ENCODE measurements at regions not wholly inside any gene's neighbourhood (a gene's known extent, or its start where the extent isn't known, plus 50 kb on each side); places are given as distances from the start of the nearest gene placed in this dataset.
"Not testable (repeated sequence)": the region's sequence is repeated elsewhere in the genome, so short reads cannot be mapped to it uniquely, and the experiment has no call there.

DNA sequence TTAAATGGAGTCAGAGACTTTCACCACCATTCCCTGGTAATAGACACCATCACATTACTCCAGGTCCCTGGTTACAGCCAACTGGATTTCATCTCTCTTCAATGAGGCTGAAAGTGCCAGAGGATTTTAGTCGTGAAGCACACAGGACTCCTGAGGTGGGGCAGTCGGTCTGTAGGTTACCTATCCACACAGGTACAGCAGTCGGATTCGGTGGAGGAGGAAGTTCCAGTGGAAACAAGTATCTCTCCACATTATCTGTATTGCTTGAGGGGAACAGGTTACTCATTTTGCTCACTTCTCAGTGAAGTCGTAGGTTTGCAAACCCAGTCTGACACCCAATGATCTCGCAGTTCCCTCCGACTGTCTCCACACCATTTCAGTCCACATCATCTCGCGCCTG, 82.3 kb upstream of the TMEM45B start:
- no peak for DNase-seq

DNA sequence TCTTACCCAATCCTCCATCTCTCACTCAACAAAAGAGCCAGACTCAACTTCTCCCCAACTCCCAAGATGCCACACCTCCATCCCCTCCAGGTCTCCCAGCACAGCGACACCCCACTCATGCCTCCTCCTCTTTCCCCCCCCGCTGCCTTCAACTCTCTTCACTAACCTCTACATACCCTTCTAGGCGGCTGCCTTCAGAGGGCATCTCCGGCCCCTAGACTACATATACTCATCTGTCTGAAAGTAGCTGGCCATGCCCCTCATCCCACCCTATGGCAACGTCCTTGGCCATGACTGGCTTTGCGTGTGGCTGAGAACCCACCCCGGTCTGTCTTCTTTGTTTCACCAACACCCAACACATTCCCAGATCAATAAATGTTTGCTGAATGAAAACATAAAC, 81.7 kb upstream of the TMEM45B start:
- DNase-seq, result no peak

DNA sequence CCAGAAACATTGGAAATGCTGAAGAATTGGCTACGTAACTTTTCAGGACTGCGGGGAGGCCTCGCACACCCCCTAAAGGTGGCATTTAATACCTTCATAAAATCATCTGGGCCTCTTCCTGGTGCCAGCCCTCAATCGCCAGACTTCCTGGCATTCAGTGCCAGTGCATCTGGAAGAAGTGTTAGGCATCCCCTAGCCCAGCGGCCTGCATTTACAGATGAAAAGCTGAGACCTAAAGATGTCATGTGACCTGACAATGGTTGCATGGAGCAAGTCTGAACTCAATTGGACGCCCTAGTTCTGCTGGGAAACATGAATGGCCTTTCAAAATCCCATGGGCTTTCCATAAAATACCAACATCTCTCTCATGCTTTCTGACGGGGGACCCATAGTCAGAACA, 81.0 kb upstream of the TMEM45B start:
- DNase-seq, result no peak

DNA sequence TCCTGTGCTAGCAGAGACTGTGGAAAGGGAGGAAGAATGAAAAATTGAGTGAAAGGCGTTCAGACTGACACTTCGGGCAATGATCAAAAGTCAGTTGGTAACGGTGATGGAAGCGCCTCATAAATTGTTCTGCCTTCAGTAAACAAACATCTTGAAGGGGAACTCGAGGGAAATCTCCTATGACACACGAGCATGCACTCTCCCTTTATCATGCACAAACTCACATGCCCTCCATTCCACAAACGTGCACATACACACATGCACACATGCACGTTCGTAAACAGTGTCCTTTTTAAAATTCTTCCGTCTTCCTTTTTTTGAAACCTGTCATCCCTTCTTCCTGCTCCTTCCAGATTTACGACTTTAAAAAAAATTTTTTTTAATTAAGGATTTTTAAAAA, 77.8 kb upstream of the TMEM45B start:
- DNase-seq, result no peak

DNA sequence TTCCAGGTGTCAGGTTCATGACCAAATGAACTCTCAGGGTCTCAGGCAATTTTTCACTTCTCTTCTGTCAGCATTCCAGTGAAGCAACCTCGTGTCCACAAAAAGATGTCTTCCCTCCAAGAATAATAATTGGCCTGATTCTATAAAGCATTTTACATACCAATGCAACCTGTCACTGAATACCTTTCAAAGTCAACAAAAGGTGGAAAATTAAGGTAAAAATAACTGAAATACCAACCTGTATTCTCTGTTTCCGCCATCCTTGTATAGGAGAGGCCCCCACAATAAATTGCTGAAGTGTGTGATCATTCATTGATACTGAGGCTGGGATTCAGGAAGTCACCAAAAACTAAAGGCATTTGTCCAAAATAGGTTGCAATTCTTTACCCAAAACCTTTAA, 77.4 kb upstream of the TMEM45B start:
- no peak for DNase-seq

DNA sequence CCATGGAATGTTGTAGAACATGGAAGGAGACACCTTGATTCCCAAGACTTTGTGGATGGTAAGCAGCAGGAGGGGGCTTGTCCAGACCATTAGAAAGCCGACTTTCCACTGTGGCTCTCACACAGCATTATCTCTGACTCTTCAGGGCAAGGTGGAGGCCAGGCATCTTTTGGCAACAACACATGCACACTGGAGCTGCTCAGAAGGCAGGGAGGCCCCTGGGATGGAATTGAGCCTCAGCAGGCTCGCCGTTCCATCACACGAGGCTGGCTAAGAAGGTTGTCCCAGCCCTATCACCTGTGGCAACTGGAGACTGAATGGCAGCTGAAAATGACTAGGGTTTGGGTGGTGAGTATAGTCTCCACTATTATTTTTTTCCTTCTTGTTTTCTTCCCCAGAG, 76.3 kb upstream of the TMEM45B start:
- DNase-seq, result no peak

DNA sequence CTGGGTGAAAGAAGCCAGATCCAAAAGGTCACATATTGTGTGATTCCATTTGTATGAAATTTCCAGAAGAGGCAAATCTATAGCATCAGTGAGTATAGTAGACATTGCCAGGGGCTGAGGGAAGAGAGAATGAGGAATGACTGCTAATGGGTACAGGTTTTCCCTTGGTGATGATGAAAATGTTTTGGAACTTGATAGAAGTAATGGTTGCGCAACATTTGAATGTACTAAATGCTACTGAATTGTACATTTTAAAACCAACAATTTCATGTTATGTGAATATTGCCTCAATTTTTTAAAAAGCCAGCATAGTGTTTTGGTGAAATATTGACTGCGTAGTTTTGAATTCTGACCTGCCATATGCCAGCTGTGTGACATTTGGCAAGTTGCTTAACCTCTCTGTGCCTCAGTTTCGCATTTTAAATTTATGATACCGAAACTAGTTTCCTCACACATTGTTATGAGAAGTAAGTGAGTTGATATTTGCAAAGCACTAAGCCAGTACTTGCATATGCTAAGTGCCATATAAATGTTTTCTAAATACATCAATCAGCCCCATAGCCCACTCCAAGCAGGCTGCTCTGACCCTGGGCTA, 75.4 kb upstream of the TMEM45B start:
- no peak for DNase-seq

DNA sequence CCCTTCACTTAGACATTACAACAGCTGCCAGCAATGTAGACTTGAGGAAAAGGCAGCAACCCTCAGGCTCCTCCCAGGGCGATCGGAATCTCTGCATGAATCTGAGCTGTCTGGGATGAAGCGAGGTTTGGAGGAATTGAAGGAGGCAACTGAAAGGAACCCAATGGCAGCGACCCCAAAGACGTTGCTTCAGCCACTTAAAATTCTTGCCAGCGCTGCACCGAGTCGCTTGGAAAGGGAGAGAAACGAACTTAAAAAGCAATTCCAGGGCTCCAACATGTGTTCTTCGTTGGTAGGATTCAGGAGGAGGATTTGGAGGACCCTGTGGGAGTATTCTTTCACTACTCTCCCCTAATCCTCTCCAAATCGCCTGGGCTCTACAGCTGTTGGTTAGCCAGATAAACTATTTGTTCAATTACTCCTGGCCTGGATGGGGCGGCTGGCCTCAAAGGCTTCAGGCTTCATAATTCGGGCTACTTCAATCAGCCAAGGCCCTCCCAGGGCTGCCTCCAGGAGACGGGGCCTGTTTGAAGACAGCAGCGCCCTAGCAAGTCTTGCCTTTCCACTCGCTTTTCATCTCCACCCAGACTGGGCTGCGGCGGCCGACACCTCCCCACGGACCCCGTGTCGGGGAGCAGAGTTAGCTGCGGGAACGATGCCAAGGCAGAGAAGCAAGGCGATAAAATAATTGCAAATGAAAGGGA, 72.4 kb upstream of the TMEM45B start:
- DNase-seq, result no peak

DNA sequence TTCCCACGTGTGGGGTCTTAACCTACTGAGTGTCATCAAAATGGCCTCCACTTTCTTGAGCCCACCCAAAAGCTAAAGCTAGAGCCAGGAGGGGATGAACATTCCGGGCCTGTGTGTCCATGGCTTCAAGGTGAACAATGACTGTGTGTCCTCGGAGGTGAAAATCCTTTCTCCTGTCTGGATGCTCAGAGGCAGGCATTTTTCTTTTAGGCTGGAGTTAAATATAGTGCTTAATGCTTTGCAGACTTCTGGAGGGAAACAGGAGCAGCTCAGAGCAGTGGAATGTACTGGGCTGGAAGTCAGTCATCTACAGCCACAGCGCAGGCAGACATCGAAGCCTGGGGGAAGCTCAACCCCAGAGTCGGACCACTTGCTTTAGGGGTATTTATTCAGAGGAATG, 68.6 kb upstream of the TMEM45B start:
- DNase-seq, result no peak

DNA sequence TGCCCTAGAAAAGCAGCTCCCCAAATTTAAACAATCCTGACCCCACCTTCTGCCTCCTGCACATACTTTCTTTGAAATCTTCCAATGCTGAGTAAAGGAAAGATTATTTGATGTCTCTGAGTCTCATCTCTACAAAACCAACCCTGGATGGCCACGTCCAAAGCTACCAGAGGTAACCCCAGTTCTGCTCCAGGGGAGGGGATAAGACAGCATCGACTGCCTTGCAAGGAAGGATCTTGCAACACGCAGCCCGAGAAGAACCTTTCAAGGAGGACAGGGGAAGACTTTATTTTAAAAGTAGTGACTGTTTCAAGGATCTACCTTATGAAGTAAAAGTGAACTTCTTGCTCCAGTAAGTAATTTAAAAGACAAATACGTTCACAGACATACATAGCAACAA, 66.5 kb upstream of the TMEM45B start:
- no peak for DNase-seq

DNA sequence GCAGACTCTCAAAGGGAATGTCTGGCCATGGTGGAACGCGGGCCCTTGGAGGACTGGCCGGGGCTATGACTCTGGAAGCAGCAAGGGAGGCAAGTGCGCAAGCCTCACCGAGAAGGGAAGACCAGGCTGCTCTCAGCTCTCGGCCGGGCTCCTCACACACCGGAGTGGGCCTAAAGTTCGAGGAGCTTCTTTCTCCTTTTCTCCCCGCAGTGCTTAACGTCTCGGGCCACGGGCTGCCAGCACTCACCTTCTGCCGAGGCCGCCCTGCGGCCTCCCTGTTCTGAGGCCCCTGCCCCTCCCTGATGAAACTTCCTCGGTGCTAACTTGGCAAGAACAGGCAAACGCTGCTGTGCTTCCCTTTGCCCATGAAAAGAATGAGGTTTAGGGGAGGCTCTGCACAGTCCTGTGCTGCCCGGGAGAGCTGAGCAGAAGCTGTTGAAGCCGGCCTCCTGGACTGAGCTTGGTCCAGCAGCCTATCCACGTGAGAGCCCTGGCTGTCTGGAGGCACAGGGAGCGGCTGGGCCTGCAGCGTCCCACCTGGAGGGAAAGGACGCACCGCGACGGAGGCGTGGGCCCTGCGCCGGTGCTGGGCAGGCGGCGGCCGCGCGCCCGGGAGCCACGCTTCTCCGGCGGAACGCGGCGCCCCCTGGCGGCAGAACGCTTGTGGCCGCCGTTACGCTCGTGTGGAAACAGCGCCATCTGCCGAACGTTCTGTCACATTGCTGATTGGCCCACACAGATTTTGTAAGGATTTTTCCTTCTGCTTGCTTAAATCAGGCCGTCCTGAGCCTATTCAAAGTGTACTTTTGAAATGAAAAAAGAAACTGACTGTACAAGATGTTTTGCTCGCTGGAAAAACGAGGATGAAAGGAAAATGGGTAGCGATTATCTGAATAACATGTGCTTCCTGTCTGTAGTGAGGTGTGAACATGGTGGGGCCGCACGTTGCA, 65.0 kb upstream of the TMEM45B start:
- peak; percentile 68 for DNase-seq

DNA sequence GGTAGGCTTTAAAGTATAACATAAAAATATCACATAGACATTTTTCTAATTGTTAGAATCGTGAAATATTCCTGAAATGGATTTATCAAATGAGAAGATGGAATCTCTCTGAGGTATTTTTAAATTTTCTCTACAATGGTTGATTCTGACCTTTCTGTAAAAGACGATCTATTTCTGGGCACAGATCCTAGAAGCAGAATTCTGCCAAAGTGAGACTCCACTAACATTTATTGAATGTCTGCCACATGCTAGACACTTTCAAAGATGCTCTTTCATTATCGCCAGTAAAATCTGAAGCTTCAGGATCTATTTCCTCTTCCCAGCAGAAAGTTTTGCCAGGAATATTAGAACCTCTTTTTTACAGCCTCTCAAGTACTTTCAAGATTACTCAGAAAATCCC, 64.1 kb upstream of the TMEM45B start:
- no peak for DNase-seq

DNA sequence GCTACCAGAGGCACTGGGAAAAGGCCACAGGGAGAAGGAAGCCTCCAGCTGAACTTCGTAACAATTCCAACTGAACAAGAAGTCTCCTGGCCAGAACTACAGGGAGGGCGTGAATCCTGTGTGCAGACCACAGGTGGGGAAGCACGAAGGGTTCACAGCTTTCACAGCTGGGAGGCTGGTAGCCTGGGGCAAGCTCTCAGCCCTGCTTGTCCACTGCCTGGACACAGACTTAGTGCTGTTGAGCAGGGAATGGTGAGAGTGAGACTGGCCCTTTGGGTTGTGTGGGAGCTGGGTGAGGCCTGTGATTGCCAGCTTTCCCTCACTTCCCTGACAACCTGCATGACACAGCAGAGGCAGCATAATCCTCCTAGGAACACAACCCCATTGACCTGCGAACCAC, 52.1 kb upstream of the TMEM45B start:
- DNase-seq, result not testable (repeated sequence)

DNA sequence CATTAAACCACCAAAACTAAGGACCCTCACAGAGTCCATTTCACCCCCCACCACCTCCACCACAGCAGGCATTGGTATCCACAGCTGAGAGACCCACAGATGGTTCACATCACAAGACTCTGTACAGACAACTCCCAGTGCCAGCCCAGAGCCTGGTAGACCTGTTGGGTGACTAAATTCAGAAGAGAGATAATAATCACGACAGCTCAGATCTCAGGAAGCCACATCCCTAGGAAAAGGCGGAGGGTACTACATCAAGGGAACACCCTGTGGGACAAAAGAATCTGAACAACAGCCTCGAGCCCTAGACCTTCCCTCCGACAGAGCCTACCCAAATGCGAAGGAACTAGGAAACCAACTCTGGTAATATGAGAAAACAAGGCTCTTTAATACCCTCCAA, 51.4 kb upstream of the TMEM45B start:
- not testable (repeated sequence) for DNase-seq
